ENCODE measurements at regions not wholly inside any gene's neighbourhood (a gene's known extent, or its start where the extent isn't known, plus 50 kb on each side); places are given as distances from the start of the nearest gene placed in this dataset.

GRCh38 chr13:90628471-90628870 lies 719.0 kb upstream of the MIR17HG start:
- Histone ChIP-seq H3K27me3 (no peaks in the 10 kb centered on the region), H3K9me3 (no peaks in the 10 kb centered on the region), H3K4me3 (replicated peaks in 1 of 3) (no peak overlapping the region), H3K27ac (no peak overlapping the region), H3K4me1 (no peaks in the 10 kb centered on the region), H3K36me3 (no peaks in the 10 kb centered on the region)
- WGBS, 2 donors, result 90 to 92% methylated on average over 4 of the region's 4 CpGs
- DNase-seq, result no peak
- TF ChIP-seq POLR2A (IDR thresholded peaks at IDR 0.05) (no peak), CTCF (IDR thresholded peaks at IDR 0.05) (no peak)
- intact Hi-C loops (cut with DNase I), result no loop called here

GRCh38 chr13:90630716-90631115 lies 716.8 kb upstream of the MIR17HG start:
- no peak overlapping the region for H3K4me3 ChIP-seq (replicated peaks in 1 of 3)
- WGBS, 2 donors, result 96% methylated on average over 3 of the region's 3 CpGs
- H3K9me3 ChIP-seq, result no peaks in the 10 kb centered on the region
- H3K27ac ChIP-seq, result no peak overlapping the region
- H3K36me3 ChIP-seq, result no peaks in the 10 kb centered on the region
- DNase-seq, result no peak
- TF ChIP-seq POLR2A (IDR thresholded peaks at IDR 0.05) (no peak), CTCF (IDR thresholded peaks at IDR 0.05) (no peak)
- H3K27me3 ChIP-seq, result no peaks in the 10 kb centered on the region
- H3K4me1 ChIP-seq, result no peaks in the 10 kb centered on the region
- intact Hi-C loops (cut with DNase I), result no loop called here

GRCh38 chr13:90632184-90632583 lies 715.3 kb upstream of the MIR17HG start:
- 91 to 95% methylated on average over 3 of the region's 3 CpGs for WGBS, 2 donors

GRCh38 chr13:90633849-90634248 lies 713.6 kb upstream of the MIR17HG start:
- DNase-seq, result no peak
- no peaks in the 10 kb centered on the region for H3K36me3 ChIP-seq
- no peak for TF ChIP-seq CTCF (IDR thresholded peaks at IDR 0.05)
- intact Hi-C loops (cut with DNase I), result no loop called here
- H3K27ac ChIP-seq, result no peak overlapping the region
- no peaks in the 10 kb centered on the region for H3K4me1 ChIP-seq
- H3K4me3 ChIP-seq (replicated peaks in 1 of 3), result no peak overlapping the region
- H3K27me3 ChIP-seq, result no peaks in the 10 kb centered on the region
- H3K9me3 ChIP-seq, result no peaks in the 10 kb centered on the region

More at GRCh38 chr13:90632184-90632583, 715.3 kb upstream of the MIR17HG start:
- no peak overlapping the region for H3K4me3 ChIP-seq (replicated peaks in 1 of 3)
- H3K4me1 ChIP-seq, result no peaks in the 10 kb centered on the region
- H3K9me3 ChIP-seq, result no peaks in the 10 kb centered on the region
- H3K36me3 ChIP-seq, result no peaks in the 10 kb centered on the region
- H3K27me3 ChIP-seq, result no peaks in the 10 kb centered on the region
- intact Hi-C loops (cut with DNase I), result no loop called here
- H3K27ac ChIP-seq, result no peak overlapping the region
- no peak for TF ChIP-seq CTCF (IDR thresholded peaks at IDR 0.05)
- no peak for TF ChIP-seq POLR2A (IDR thresholded peaks at IDR 0.05)
- no peak for DNase-seq

GRCh38 chr13:90640976-90641375 lies 706.5 kb upstream of the MIR17HG start:
- Histone ChIP-seq H3K27me3 (no peaks in the 10 kb centered on the region), H3K4me1 (no peaks in the 10 kb centered on the region), H3K36me3 (no peaks in the 10 kb centered on the region), H3K9me3 (no peaks in the 10 kb centered on the region), H3K27ac (no peak overlapping the region), H3K4me3 (replicated peaks in 1 of 3) (no peak overlapping the region)
- no peak for DNase-seq
- intact Hi-C loops (cut with DNase I), result no loop called here
- WGBS, 2 donors, result 95 to 100% methylated on average over 1 of the region's 1 CpG
- TF ChIP-seq CTCF (IDR thresholded peaks at IDR 0.05), result no peak

Measured in thyroid gland (tissue), 4 donors.